Gastrocnemius medialis (tissue), 4 donors: ENCODE measurements at regions not wholly inside any gene's neighbourhood (a gene's known extent, or its start where the extent isn't known, plus 50 kb on each side); places are given as distances from the start of the nearest gene placed in this dataset.

Experiments used
- ATAC-seq, 2 donors: fragments of 150-250 bp; one replicate each; pipeline ENCODE4 v1.9.1; 2016
- DNase-seq, 2 donors: peaks; one replicate each; pipeline ENCODE4 v3.0.0-alpha.2; 2019
- H3K27ac ChIP-seq, 4 donors: fragments of 200-600 bp; sonication (generic); 1 replicate in 1 of 4; 2 replicates in 3 of 4; pipeline ENCODE4 v1.5.1; 2016 to 2018; ENCODE audit warnings: mild to moderate bottlenecking in 2 of 4, moderate library complexity in 1 of 4
- H3K27me3 ChIP-seq, 3 donors: fragments of 200-600 bp; sonication (generic) in 2 of 3; 1 replicate in 1 of 3; 2 replicates in 2 of 3; pipeline versions ENCODE4 v1.5.1 to v1.6.0; 2016 to 2019; ENCODE audit warnings: mild to moderate bottlenecking in 1 of 3, moderate library complexity in 1 of 3
- H3K36me3 ChIP-seq, 2 donors: fragments of 200-600 bp; sonication (generic) in 1 of 2; one replicate each; pipeline ENCODE4 v1.5.1; 2017 to 2018
- H3K4me1 ChIP-seq, 2 donors: fragments of 200-600 bp; sonication (generic) in 1 of 2; one replicate each; pipeline ENCODE4 v1.5.1; 2016 to 2017; ENCODE audit warnings: mild to moderate bottlenecking in 2 of 2
- H3K4me3 ChIP-seq, 4 donors: fragments of 200-600 bp; sonication (generic) in 3 of 4; 1 replicate in 1 of 4; 2 replicates in 3 of 4; pipeline ENCODE4 v1.5.1; 2016 to 2019; ENCODE audit warnings: mild to moderate bottlenecking in 2 of 4
- H3K9me3 ChIP-seq, 3 donors: fragments of 200-600 bp; sonication (generic) in 2 of 3; 1 replicate in 1 of 3; 2 replicates in 2 of 3; pipeline ENCODE4 v1.5.1; 2016 to 2019
- POLR2A ChIP-seq, 2 donors: fragments of 450-650 bp; IDR thresholded peaks; one replicate each; pipeline ENCODE4 v1.6.1; 2017; ENCODE audit warnings: antibody characterized with exemption in 2 of 2, mild to moderate bottlenecking in 2 of 2, moderate library complexity in 2 of 2
- in situ Hi-C, 4 donors: fragments of 200-750 bp; cut with MboI; loops; one replicate each; pipeline versions ENCODE4 v1.15.0 to v1.8.0; 2017; ENCODE audit warnings: low sequenced_read_pairs in 4 of 4
- intact Hi-C: fragments of 100-400 bp; cut with DNase I; formaldehyde crosslinking; loops from one replicate; pipeline ENCODE4 v1.15.1; 2023; ENCODE audit warnings: low total_unique reads
- TF ChIP-seq, protein P1 (sequence below), 5 experiments: fragments of 450-650 bp in 3 of 5; fragments of 200-600 bp in 2 of 5; sonication (generic) in 2 of 5; IDR thresholded peaks in 4 of 5; conservative IDR thresholded peaks in 1 of 5; 1 replicate in 4 of 5; 2 replicates in 1 of 5; pipeline ENCODE4 v1.5.1; 2016 to 2019; ENCODE audit warnings: antibody characterized with exemption in 5 of 5, mild to moderate bottlenecking in 3 of 5, moderate library complexity in 3 of 5

DNA sequence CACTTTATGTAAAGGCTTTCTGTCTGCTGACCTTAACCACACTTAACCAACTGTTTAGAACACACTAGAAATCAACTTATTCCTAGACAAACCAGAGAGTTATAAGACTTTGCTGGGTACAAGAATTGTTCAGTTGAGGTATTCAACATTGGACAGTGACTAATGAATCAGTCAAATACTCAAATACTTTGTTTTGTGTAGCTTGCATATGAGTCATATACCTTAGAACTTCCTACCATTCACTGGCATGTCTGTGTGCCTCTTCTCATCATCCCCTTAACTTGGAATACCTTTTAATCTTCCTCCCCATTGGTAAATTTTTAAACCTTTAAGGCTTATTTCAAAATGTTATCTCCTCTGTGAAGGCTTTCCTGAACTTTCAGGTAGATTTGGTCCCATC lies 708.8 kb upstream of the GRIA3 start:
- Histone ChIP-seq H3K9me3 (no peaks in the 10 kb centered on the region), H3K27ac (no peak overlapping the region), H3K27me3 (no peaks in the 10 kb centered on the region), H3K4me1 (no peaks in the 10 kb centered on the region), H3K4me3 (no peak overlapping the region), H3K36me3 (no peaks in the 10 kb centered on the region)
- in situ Hi-C loops (no loop called here), intact Hi-C loops (no loop called here)
- DNase-seq, result no peak
- TF ChIP-seq POLR2A (IDR thresholded peaks at IDR 0.05), result no peak
- TF ChIP-seq, protein P1, sequence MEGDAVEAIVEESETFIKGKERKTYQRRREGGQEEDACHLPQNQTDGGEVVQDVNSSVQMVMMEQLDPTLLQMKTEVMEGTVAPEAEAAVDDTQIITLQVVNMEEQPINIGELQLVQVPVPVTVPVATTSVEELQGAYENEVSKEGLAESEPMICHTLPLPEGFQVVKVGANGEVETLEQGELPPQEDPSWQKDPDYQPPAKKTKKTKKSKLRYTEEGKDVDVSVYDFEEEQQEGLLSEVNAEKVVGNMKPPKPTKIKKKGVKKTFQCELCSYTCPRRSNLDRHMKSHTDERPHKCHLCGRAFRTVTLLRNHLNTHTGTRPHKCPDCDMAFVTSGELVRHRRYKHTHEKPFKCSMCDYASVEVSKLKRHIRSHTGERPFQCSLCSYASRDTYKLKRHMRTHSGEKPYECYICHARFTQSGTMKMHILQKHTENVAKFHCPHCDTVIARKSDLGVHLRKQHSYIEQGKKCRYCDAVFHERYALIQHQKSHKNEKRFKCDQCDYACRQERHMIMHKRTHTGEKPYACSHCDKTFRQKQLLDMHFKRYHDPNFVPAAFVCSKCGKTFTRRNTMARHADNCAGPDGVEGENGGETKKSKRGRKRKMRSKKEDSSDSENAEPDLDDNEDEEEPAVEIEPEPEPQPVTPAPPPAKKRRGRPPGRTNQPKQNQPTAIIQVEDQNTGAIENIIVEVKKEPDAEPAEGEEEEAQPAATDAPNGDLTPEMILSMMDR (IDR thresholded peaks at IDR 0.05 in 4 of 5, conservative IDR thresholded peaks at IDR 0.05 in 1 of 5), result no peak
- no peak for ATAC-seq

DNA sequence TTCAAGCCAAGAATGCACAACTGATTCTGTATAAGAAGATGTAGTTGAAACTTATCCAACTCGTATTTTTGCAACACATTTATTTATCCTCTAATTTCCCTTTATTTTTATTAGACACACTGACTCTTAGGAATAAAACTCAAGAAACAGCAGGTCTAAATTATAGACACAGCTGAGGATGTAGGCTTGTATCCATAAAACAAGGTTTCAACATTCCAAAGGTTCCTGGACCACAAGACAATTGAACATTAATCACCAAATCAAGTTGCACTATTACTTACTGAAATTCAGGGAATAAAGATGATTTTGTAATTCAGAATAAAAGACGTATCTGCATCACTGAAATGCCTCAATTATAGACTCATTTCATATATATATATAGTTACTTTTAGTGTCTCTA lies 683.5 kb upstream of the GRIA3 start:
- in situ Hi-C loops, result no loop called here

DNA sequence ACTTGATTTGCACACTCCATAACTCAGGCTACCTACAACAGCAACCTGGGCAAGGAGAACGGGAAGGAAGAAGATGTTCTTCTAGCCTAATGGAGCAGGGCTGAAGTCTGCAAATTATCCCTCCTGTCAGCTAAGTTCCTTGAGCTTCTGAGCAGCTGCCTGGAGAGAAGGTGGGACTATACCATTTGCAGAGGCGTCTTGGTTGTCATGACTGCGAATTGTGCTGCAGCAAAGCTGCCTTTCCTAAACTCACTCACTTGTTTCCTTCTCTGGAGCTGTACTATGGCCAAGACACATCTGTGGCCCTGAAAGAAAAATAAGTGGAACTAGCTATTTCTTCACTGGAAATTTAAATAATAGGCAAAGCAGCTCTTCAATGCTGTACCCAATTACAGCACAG lies 682.4 kb upstream of the GRIA3 start:
- intact Hi-C loops (no loop called here), in situ Hi-C loops (no loop called here)
- Histone ChIP-seq H3K36me3 (no peaks in the 10 kb centered on the region), H3K27ac (no peak overlapping the region), H3K9me3 (no peaks in the 10 kb centered on the region), H3K4me1 (no peaks in the 10 kb centered on the region), H3K27me3 (no peaks in the 10 kb centered on the region), H3K4me3 (no peak overlapping the region)
- ATAC-seq (no peak), DNase-seq (no peak)
- TF ChIP-seq, protein P1 (IDR thresholded peaks at IDR 0.05 in 4 of 5, conservative IDR thresholded peaks at IDR 0.05 in 1 of 5), result no peak
- TF ChIP-seq POLR2A (IDR thresholded peaks at IDR 0.05), result no peak

More for the DNA sequence above, 683.5 kb upstream of the GRIA3 start:
- ATAC-seq (no peak), DNase-seq (no peak)
- Histone ChIP-seq H3K4me1 (no peaks in the 10 kb centered on the region), H3K27me3 (no peaks in the 10 kb centered on the region), H3K36me3 (no peaks in the 10 kb centered on the region), H3K9me3 (no peaks in the 10 kb centered on the region), H3K27ac (no peak overlapping the region), H3K4me3 (no peak overlapping the region)
- TF ChIP-seq, protein P1 (IDR thresholded peaks at IDR 0.05 in 4 of 5, conservative IDR thresholded peaks at IDR 0.05 in 1 of 5), result no peak
- TF ChIP-seq POLR2A (IDR thresholded peaks at IDR 0.05), result no peak
- intact Hi-C loops, result no loop called here

DNA sequence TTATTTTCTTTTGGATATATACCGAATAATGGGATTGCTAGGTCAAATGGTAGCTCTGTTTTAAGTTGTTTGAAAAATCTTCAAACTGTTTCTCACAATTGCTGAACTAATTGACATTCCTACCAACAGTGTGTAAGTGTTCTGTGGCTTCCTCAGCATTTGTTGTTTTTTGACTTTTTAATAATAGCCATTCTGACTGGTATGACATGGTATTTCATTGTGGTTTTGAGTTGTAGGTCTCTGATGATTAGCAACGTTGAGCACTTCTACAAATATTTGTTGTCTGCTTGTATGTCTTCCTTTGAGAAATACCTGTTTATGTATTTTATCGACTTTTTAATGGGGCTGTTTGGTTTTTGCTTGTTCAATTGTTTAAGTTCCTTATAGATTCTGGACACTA lies 680.1 kb upstream of the GRIA3 start:
- TF ChIP-seq, protein P1 (IDR thresholded peaks at IDR 0.05 in 4 of 5, conservative IDR thresholded peaks at IDR 0.05 in 1 of 5), result no peak
- TF ChIP-seq POLR2A (IDR thresholded peaks at IDR 0.05), result no peak
- in situ Hi-C loops (no loop called here), intact Hi-C loops (no loop called here)
- Histone ChIP-seq H3K4me3 (no peak overlapping the region), H3K9me3 (no peaks in the 10 kb centered on the region), H3K4me1 (no peaks in the 10 kb centered on the region), H3K27me3 (no peaks in the 10 kb centered on the region), H3K27ac (no peak overlapping the region), H3K36me3 (no peaks in the 10 kb centered on the region)
- DNase-seq (no peak), ATAC-seq (no peak)

DNA sequence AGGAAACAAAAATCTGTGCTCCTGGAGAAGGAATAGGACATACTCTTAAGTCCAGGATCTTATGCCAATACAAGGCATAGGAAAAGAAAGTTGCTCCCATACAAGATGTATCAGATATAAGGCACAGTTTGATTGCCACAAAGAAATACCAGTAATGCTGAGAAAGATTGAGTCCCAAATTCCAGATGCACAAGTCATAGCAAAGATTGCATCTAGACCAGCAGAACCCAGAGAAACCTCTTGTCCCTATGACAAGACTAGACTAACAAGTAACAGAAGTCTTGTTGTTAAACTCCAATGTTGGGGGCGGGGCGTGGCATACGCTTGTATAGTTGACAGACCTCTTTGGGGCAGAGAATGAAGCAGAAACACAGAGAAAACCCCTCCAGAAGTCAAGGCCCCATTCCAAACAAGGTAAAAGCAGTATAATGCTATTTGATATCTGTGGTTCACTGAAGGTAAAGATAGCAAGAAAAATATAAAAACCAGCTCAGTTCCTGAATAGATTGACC lies 671.5 kb upstream of the GRIA3 start:
- H3K4me1 ChIP-seq, result no peaks in the 10 kb centered on the region
- no peak overlapping the region for H3K27ac ChIP-seq
- TF ChIP-seq, protein P1 (IDR thresholded peaks at IDR 0.05 in 4 of 5, conservative IDR thresholded peaks at IDR 0.05 in 1 of 5), result no peak
- no peak for TF ChIP-seq POLR2A (IDR thresholded peaks at IDR 0.05)
- ATAC-seq, result no peak
- intact Hi-C loops (no loop called here), in situ Hi-C loops (no loop called here)
- H3K4me3 ChIP-seq, result no peak overlapping the region
- no peaks in the 10 kb centered on the region for H3K36me3 ChIP-seq
- H3K27me3 ChIP-seq, result no peaks in the 10 kb centered on the region
- H3K9me3 ChIP-seq, result no peaks in the 10 kb centered on the region
- DNase-seq, result no peak
